ENCODE measurements at regions not wholly inside any gene's neighbourhood (a gene's known extent, or its start where the extent isn't known, plus 50 kb on each side); places are given as distances from the start of the nearest gene placed in this dataset.

DNA sequence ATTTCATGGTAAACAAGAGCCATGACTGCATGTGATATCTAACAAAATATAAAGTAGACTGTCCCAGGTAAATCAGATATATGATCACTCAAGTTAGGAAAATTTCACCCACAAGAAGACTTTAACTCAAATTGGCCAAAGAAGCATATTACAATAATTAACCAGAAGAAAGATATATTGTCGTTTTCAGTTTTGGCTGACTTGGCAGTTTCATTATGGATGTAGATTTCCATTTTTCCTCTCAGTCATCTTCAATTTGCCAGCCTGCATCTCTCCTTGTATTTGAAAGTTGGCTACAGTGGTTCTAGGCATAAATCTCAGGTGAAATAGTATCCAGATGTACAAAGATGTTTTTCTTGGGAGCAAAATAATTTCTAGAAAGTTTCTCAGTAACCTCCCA lies 761.6 kb downstream of the LRFN5 start:
- Histone ChIP-seq H4K20me1 (ENCODE audit: control insufficient read depth, extremely low read depth, insufficient read depth, low read length) (no peaks in the 10 kb centered on the region), H3K9me3 (ENCODE audit: control insufficient read depth, insufficient read depth, low read depth, low read length) (no peaks in the 10 kb centered on the region), H3K79me2 (ENCODE audit: control insufficient read depth, insufficient read depth, low read length) (no peaks in the 10 kb centered on the region), H3K4me3 (replicated peaks in 1 of 4; ENCODE audit: control extremely low read depth in 1 of 4, insufficient read depth in 1 of 4, low read depth in 3 of 4, low read length in 4 of 4) (no peak overlapping the region), H3K4me2 (ENCODE audit: extremely low read depth, insufficient read depth, low read length) (no peak overlapping the region), H3K27me3 (ENCODE audit: control insufficient read depth, insufficient read depth, low read length) (no peaks in the 10 kb centered on the region), H3K4me1 (ENCODE audit: control insufficient read depth, extremely low read depth, insufficient read depth, low read length) (no peaks in the 10 kb centered on the region), H3K27ac (ENCODE audit: insufficient read depth, low read length) (no peak overlapping the region), H3K36me3 (ENCODE audit: control insufficient read depth, insufficient read depth, low read length) (no peaks in the 10 kb centered on the region), H2AFZ (ENCODE audit: low read length) (no peak overlapping the region), H3K9ac (ENCODE audit: insufficient read depth, low read length) (no peak overlapping the region)
- DNase-seq (ENCODE audit: low read depth in 2 of 2) = no peak
- TF ChIP-seq EZH2 (IDR thresholded peaks at IDR 0.05; ENCODE audit: low read length, missing control alignments) = no peak
- TF ChIP-seq, protein P1, sequence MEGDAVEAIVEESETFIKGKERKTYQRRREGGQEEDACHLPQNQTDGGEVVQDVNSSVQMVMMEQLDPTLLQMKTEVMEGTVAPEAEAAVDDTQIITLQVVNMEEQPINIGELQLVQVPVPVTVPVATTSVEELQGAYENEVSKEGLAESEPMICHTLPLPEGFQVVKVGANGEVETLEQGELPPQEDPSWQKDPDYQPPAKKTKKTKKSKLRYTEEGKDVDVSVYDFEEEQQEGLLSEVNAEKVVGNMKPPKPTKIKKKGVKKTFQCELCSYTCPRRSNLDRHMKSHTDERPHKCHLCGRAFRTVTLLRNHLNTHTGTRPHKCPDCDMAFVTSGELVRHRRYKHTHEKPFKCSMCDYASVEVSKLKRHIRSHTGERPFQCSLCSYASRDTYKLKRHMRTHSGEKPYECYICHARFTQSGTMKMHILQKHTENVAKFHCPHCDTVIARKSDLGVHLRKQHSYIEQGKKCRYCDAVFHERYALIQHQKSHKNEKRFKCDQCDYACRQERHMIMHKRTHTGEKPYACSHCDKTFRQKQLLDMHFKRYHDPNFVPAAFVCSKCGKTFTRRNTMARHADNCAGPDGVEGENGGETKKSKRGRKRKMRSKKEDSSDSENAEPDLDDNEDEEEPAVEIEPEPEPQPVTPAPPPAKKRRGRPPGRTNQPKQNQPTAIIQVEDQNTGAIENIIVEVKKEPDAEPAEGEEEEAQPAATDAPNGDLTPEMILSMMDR (conservative IDR thresholded peaks at IDR 0.05 in 1 of 2, IDR thresholded peaks at IDR 0.05 in 1 of 2; ENCODE audit: low read depth in 1 of 2, low read length in 2 of 2) = no peak

DNA sequence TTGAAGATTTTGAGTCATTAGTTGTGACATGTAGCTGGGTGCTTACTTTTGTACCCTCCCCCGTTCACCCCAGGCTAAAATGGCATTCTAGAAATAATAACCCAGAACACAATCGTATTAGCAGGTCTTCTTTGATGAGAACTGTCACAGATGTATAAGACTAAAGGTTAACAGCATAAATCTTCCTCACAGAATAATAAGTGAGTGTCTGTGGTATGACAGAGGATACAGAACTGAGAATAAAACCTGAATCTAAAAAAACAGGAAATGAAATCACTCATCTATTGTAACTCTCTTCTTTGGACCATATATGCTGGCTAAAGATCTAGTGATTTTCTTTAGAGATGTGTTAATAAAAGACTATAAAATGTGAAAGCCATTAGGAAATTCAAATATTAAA lies 746.6 kb downstream of the LRFN5 start:
- Histone ChIP-seq H3K27me3 (ENCODE audit: control insufficient read depth, insufficient read depth, low read length) (no peaks in the 10 kb centered on the region), H4K20me1 (ENCODE audit: control insufficient read depth, extremely low read depth, insufficient read depth, low read length) (no peaks in the 10 kb centered on the region), H3K27ac (ENCODE audit: insufficient read depth, low read length) (no peak overlapping the region), H3K36me3 (ENCODE audit: control insufficient read depth, insufficient read depth, low read length) (no peaks in the 10 kb centered on the region), H3K4me1 (ENCODE audit: control insufficient read depth, extremely low read depth, insufficient read depth, low read length) (no peaks in the 10 kb centered on the region), H3K9ac (ENCODE audit: insufficient read depth, low read length) (no peak overlapping the region), H3K4me3 (replicated peaks in 1 of 4; ENCODE audit: control extremely low read depth in 1 of 4, insufficient read depth in 1 of 4, low read depth in 3 of 4, low read length in 4 of 4) (no peak overlapping the region), H3K4me2 (ENCODE audit: extremely low read depth, insufficient read depth, low read length) (no peak overlapping the region), H3K9me3 (ENCODE audit: control insufficient read depth, insufficient read depth, low read depth, low read length) (no peaks in the 10 kb centered on the region), H3K79me2 (ENCODE audit: control insufficient read depth, insufficient read depth, low read length) (no peaks in the 10 kb centered on the region), H2AFZ (ENCODE audit: low read length) (no peak overlapping the region)
- DNase-seq (ENCODE audit: low read depth in 2 of 2) = no peak
- TF ChIP-seq EZH2 (IDR thresholded peaks at IDR 0.05; ENCODE audit: low read length, missing control alignments) = no peak
- TF ChIP-seq, protein P1 (conservative IDR thresholded peaks at IDR 0.05 in 1 of 2, IDR thresholded peaks at IDR 0.05 in 1 of 2; ENCODE audit: low read depth in 1 of 2, low read length in 2 of 2) = no peak

DNA sequence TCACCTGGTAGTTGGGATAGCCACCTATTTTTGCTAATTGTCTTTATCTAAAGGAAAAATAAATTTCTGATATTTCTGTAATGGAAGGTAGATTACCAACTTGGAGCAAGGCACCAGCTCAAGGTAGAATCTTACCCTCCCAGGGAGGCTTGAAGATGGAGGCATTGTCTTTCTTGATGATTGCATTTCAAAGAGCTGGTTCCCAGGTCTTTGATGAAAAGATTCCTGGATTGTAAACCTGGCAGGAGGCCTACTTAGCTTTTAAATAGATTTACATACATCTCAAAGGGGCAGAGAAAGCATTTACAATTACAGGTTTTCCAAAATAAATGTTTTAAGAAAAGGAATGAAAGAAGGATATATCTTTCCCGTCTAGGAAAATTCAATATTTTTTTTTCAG lies 729.2 kb downstream of the LRFN5 start:
- Histone ChIP-seq H3K4me2 (ENCODE audit: extremely low read depth, insufficient read depth, low read length) (no peak overlapping the region), H3K27me3 (ENCODE audit: control insufficient read depth, insufficient read depth, low read length) (no peaks in the 10 kb centered on the region), H3K27ac (ENCODE audit: insufficient read depth, low read length) (no peak overlapping the region), H3K9ac (ENCODE audit: insufficient read depth, low read length) (no peak overlapping the region), H3K36me3 (ENCODE audit: control insufficient read depth, insufficient read depth, low read length) (no peaks in the 10 kb centered on the region), H3K9me3 (ENCODE audit: control insufficient read depth, insufficient read depth, low read depth, low read length) (no peaks in the 10 kb centered on the region), H4K20me1 (ENCODE audit: control insufficient read depth, extremely low read depth, insufficient read depth, low read length) (no peaks in the 10 kb centered on the region), H2AFZ (ENCODE audit: low read length) (no peak overlapping the region), H3K4me3 (replicated peaks in 1 of 4; ENCODE audit: control extremely low read depth in 1 of 4, insufficient read depth in 1 of 4, low read depth in 3 of 4, low read length in 4 of 4) (no peak overlapping the region), H3K79me2 (ENCODE audit: control insufficient read depth, insufficient read depth, low read length) (no peaks in the 10 kb centered on the region), H3K4me1 (ENCODE audit: control insufficient read depth, extremely low read depth, insufficient read depth, low read length) (no peaks in the 10 kb centered on the region)
- TF ChIP-seq EZH2 (IDR thresholded peaks at IDR 0.05; ENCODE audit: low read length, missing control alignments) = no peak
- TF ChIP-seq, protein P1 (conservative IDR thresholded peaks at IDR 0.05 in 1 of 2, IDR thresholded peaks at IDR 0.05 in 1 of 2; ENCODE audit: low read depth in 1 of 2, low read length in 2 of 2) = no peak
- DNase-seq (ENCODE audit: low read depth in 2 of 2) = no peak
